ENCODE measurements at regions not wholly inside any gene's neighbourhood (a gene's known extent, or its start where the extent isn't known, plus 50 kb on each side); places are given as distances from the start of the nearest gene placed in this dataset.
"Not testable (repeated sequence)": the region's sequence is repeated elsewhere in the genome, so short reads cannot be mapped to it uniquely, and the experiment has no call there.

- DNase-seq, result peak; percentile 91
Measured at GRCh38 chr7:81111358-81111757, 192.5 kb upstream of the SEMA3C start.

- no peak for DNase-seq
Measured at GRCh38 chr7:81110673-81111072, 191.8 kb upstream of the SEMA3C start.

GRCh38 chr7:81098213-81098612 is 179.4 kb upstream of the SEMA3C start:
- DNase-seq, result no peak

GRCh38 chr7:81094952-81095351 is 176.1 kb upstream of the SEMA3C start:
- no peak for DNase-seq

GRCh38 chr7:81081616-81082015 is 162.8 kb upstream of the SEMA3C start:
- peak; percentile 87 for DNase-seq

GRCh38 chr7:81080553-81080952 is 161.7 kb upstream of the SEMA3C start:
- no peak for DNase-seq

GRCh38 chr7:81079746-81080145 is 160.9 kb upstream of the SEMA3C start:
- peak; percentile 61 for DNase-seq

- DNase-seq, result peak; percentile 30
Measured at GRCh38 chr7:81075150-81075549, 156.3 kb upstream of the SEMA3C start.

- DNase-seq, result no peak
Measured at GRCh38 chr7:81074406-81074805, 155.6 kb upstream of the SEMA3C start.

- no peak for DNase-seq
Measured at GRCh38 chr7:81073931-81074251, 155.0 kb upstream of the SEMA3C start.

GRCh38 chr7:81070956-81071355 is 152.1 kb upstream of the SEMA3C start:
- DNase-seq, result no peak

- no peak for DNase-seq
Measured at GRCh38 chr7:81066797-81067196, 147.9 kb upstream of the SEMA3C start.

- no peak for DNase-seq
Measured at GRCh38 chr7:81064426-81064825, 145.6 kb upstream of the SEMA3C start.

GRCh38 chr7:81062755-81063154 is 143.9 kb upstream of the SEMA3C start:
- DNase-seq, result no peak

- not testable (repeated sequence) for DNase-seq
Measured at GRCh38 chr7:81057469-81057868, 138.6 kb upstream of the SEMA3C start.

GRCh38 chr7:81053623-81054022 is 134.8 kb upstream of the SEMA3C start:
- DNase-seq, result peak; percentile 4

GRCh38 chr7:81051811-81052413 is 133.1 kb upstream of the SEMA3C start:
- no peak for DNase-seq

GRCh38 chr7:81045491-81046030 is 126.7 kb upstream of the SEMA3C start:
- DNase-seq, result no peak

GRCh38 chr7:81042646-81043045 is 123.8 kb upstream of the SEMA3C start:
- DNase-seq, result not testable (repeated sequence)

- DNase-seq, result no peak
Measured at GRCh38 chr7:81040496-81040895, 121.6 kb upstream of the SEMA3C start.

GRCh38 chr7:81036871-81037270 is 118.0 kb upstream of the SEMA3C start:
- no peak for DNase-seq

GRCh38 chr7:81036057-81036456 is 117.2 kb upstream of the SEMA3C start:
- no peak for DNase-seq

GRCh38 chr7:81031996-81032395 is 113.1 kb upstream of the SEMA3C start:
- DNase-seq, result no peak

- peak; percentile 6 for DNase-seq
Measured at GRCh38 chr7:81031243-81031642, 112.4 kb upstream of the SEMA3C start.

GRCh38 chr7:81030472-81030871 is 111.6 kb upstream of the SEMA3C start:
- DNase-seq, result no peak
